K562 (cell line): ENCODE measurements at regions not wholly inside any gene's neighbourhood (a gene's known extent, or its start where the extent isn't known, plus 50 kb on each side); places are given as distances from the start of the nearest gene placed in this dataset.

ENCODE experiments used
- ATAC-seq: fragments of 200-7000 bp; cut with Tn5 transposase; 3 replicates; pipeline ENCODE4 v1.9.1; 2020; ENCODE audit warnings: moderate library complexity
- BruUV-seq: library from RNA; stranded (reverse); fragments of 400-500 nt; replicated peaks from 2 replicates; lab custom pipeline; 2021; lab: Mats Ljungman, UMichigan
- CTCF ChIA-PET: fragments of 300-600 bp; formaldehyde crosslinking; extraction: SDS; loops from one replicate; lab custom pipeline; 2021; ENCODE audit warnings: low intra/inter-chr PET ratio; lab: Yijun Ruan, JAX
- POLR2A ChIA-PET: fragments of 300-600, 350-650 bp; sonication (Branson Sonifier 250); formaldehyde crosslinking; extraction: SDS; loops from one replicate; lab custom pipeline; 2021; ENCODE audit warnings: antibody characterized with exemption, inconsistent platforms; lab: Yijun Ruan, JAX
- DNase-seq, 4 experiments: peaks; one replicate each; pipeline versions ENCODE4 v3.0.0 to v3.0.0-alpha.2; 2011 to 2018; ENCODE audit warnings: low spot score in 3 of 4, mixed read lengths in 3 of 4; ENCODE audit errors: extremely low read depth in 1 of 4
- FAIRE-seq: peaks from 2 replicates; lab custom pipeline; 2011; peaks lifted over from hg19 to GRCh38; lab: Jason Lieb, UNC
- H2AFZ ChIP-seq: 2 replicates; pipeline ENCODE4 v1.6.0; 2011; ENCODE audit warnings: low read depth, low read length, control low read depth, inconsistent platforms
- H3K27ac ChIP-seq: fragments of 200-600 bp; 3 replicates; pipeline ENCODE4 v1.8.0; 2011; ENCODE audit warnings: low read depth, mild to moderate bottlenecking, control low read depth, inconsistent platforms, low read length, moderate library complexity, mixed read lengths; ENCODE audit errors: extremely low read depth
- H3K27me3 ChIP-seq, 2 experiments: fragments of 300-600 bp in 1 of 2; 2 replicates in 1 of 2; 3 replicates in 1 of 2; pipeline versions ENCODE4 v1.6.0 to v1.8.0; 2011; ENCODE audit warnings: inconsistent platforms in 2 of 2, low read length in 2 of 2, mild to moderate bottlenecking in 1 of 2, mixed read lengths in 1 of 2, moderate library complexity in 1 of 2; ENCODE audit not compliant: control insufficient read depth in 2 of 2, insufficient read depth in 2 of 2
- H3K36me3 ChIP-seq: fragments of 300-600 bp; 3 replicates; pipeline ENCODE4 v1.8.0; 2011; ENCODE audit warnings: mild to moderate bottlenecking, low read length, inconsistent platforms; ENCODE audit not compliant: control insufficient read depth, insufficient read depth
- H3K4me1 ChIP-seq, 2 experiments: fragments of 200-600 bp in 1 of 2; replicated peaks in 1 of 2; 2 replicates in 1 of 2; 3 replicates in 1 of 2; pipeline versions ENCODE4 v1.5.1 to v1.8.0; 2011; ENCODE audit warnings: inconsistent platforms in 2 of 2, low read length in 2 of 2, mild to moderate bottlenecking in 1 of 2, mixed read lengths in 1 of 2, moderate library complexity in 1 of 2; ENCODE audit not compliant: control insufficient read depth in 2 of 2, insufficient read depth in 2 of 2
- H3K4me2 ChIP-seq: 2 replicates; pipeline ENCODE4 v1.6.1; 2011; ENCODE audit warnings: low read length, control low read depth, inconsistent platforms, mixed read lengths; ENCODE audit not compliant: insufficient read depth
- H3K4me3 ChIP-seq: fragments of 200-600 bp; sonication (generic), shearing (Covaris generic); 2 replicates; pipeline ENCODE4 v1.5.1; 2016; ENCODE audit warnings: control low read depth, inconsistent platforms
- H3K79me2 ChIP-seq: fragments of 200-600 bp; 3 replicates; pipeline ENCODE4 v1.8.0; 2011; ENCODE audit warnings: low read length, inconsistent platforms; ENCODE audit not compliant: control insufficient read depth, insufficient read depth
- H3K9ac ChIP-seq, 2 experiments: 2 replicates each; pipeline versions ENCODE4 v1.6.0 to v1.6.1; 2011; ENCODE audit warnings: low read depth in 2 of 2, low read length in 2 of 2, control low read depth in 1 of 2, inconsistent platforms in 1 of 2, mild to moderate bottlenecking in 1 of 2, mixed read lengths in 1 of 2; ENCODE audit not compliant: insufficient read depth in 1 of 2
- H3K9me1 ChIP-seq: one replicate; pipeline ENCODE4 v1.6.0; 2011; ENCODE audit warnings: inconsistent platforms, mild to moderate bottlenecking, low read length, moderate library complexity; ENCODE audit not compliant: control insufficient read depth, insufficient read depth
- H3K9me3 ChIP-seq: replicated peaks from 2 replicates; pipeline ENCODE4 v1.5.1; 2011; ENCODE audit warnings: low read depth, low read length, inconsistent platforms; ENCODE audit not compliant: control insufficient read depth, insufficient read depth
- H4K20me1 ChIP-seq: replicated peaks from 2 replicates; pipeline ENCODE4 v1.6.1; 2011; ENCODE audit warnings: low read length, inconsistent platforms, mixed read lengths; ENCODE audit not compliant: control insufficient read depth, insufficient read depth
- CREBBP ChIP-seq: IDR thresholded peaks from one replicate; pipeline ENCODE4 v1.6.1; 2012; ENCODE audit warnings: low read depth, mild to moderate bottlenecking, control low read depth, inconsistent platforms, low read length
- FOSL1 ChIP-seq: fragments of 200-800 bp; sonication (Bioruptor generic); conservative IDR thresholded peaks from 2 replicates; pipeline ENCODE4 v1.6.1; 2016; ENCODE audit warnings: missing genetic modification characterization, missing compliant biosample characterization
- GATAD2B ChIP-seq: fragments of 450-650 bp; IDR thresholded peaks from 2 replicates; pipeline ENCODE4 v1.6.1; 2017; ENCODE audit warnings: mild to moderate bottlenecking, borderline replicate concordance
- HMGXB4 ChIP-seq: sonication (generic); formaldehyde crosslinking; IDR thresholded peaks from 2 replicates; pipeline ENCODE4 v1.8.1; 2023; ENCODE audit warnings: mild to moderate bottlenecking, missing genetic modification reagents
- NFIX ChIP-seq: fragments of 250-450 bp; sonication (Bioruptor Pico); IDR thresholded peaks from 2 replicates; pipeline ENCODE4 v1.4.0; 2020; ENCODE audit warnings: low read depth, mild to moderate bottlenecking, moderate library complexity
- PHTF2 ChIP-seq: fragments of 250-450 bp; sonication (Bioruptor Pico); IDR thresholded peaks from 2 replicates; pipeline ENCODE4 v1.5.0; 2021; ENCODE audit warnings: mild to moderate bottlenecking
- POLR2H ChIP-seq: IDR thresholded peaks from 2 replicates; pipeline ENCODE4 v1.6.1; 2016; ENCODE audit warnings: missing genetic modification characterization, low read depth, mild to moderate bottlenecking, control low read depth, missing compliant biosample characterization, moderate library complexity
- THRA ChIP-seq: fragments of 450-650 bp; IDR thresholded peaks from 2 replicates; pipeline ENCODE4 v1.6.1; 2017; ENCODE audit warnings: mild to moderate bottlenecking, moderate library complexity
- ZBTB17 ChIP-seq: fragments of 450-650 bp; formaldehyde crosslinking; IDR thresholded peaks from 2 replicates; pipeline ENCODE4 v1.4.0; 2020; ENCODE audit warnings: mild to moderate bottlenecking
- ZNF507 ChIP-seq: conservative IDR thresholded peaks from 2 replicates; pipeline ENCODE4 v1.6.1; 2017; ENCODE audit warnings: missing genetic modification characterization, missing compliant biosample characterization
- ZSCAN32 ChIP-seq: fragments of 450-650 bp; formaldehyde crosslinking; IDR thresholded peaks from 2 replicates; pipeline ENCODE4 v1.4.0; 2020; ENCODE audit warnings: mild to moderate bottlenecking, moderate library complexity
- WGBS: fragments of 100-300 bp; shearing (Covaris generic); methylation state at CpG from one replicate; pipeline ENCODE4 v1.1.6; 2016; ENCODE audit warnings: low coverage, mixed read lengths; ENCODE audit not compliant: insufficient coverage; ENCODE audit errors: missing lambda C conversion rate; 5-methylcytosine and 5-hydroxymethylcytosine counted together
- in situ Hi-C: fragments of 300-500 bp; cut with MboI; formaldehyde crosslinking; loops from 4 replicates; pipeline ENCODE4 v1.15.0; 2018; ENCODE audit warnings: inconsistent platforms, mixed read lengths
- intact Hi-C: fragments of 100-400 bp; cut with micrococcal nuclease; formaldehyde crosslinking; loops from 2 replicates; pipeline ENCODE4 v1.14.2; 2022
- TF ChIP-seq, protein P1 (sequence below): fragments of 450-650 bp; formaldehyde crosslinking; IDR thresholded peaks from 2 replicates; pipeline ENCODE4 v1.4.0; 2020; ENCODE audit warnings: mild to moderate bottlenecking, mixed read lengths
- TF ChIP-seq, protein P2 (sequence below): sonication (generic); formaldehyde crosslinking; IDR thresholded peaks from 2 replicates; pipeline ENCODE4 v1.8.1; 2022; ENCODE audit warnings: missing genetic modification reagents
- TF ChIP-seq, protein P3 (sequence below), 3 experiments: fragments of 200-800 bp in 1 of 3; sonication (Bioruptor generic) in 1 of 3; sonication (generic) in 1 of 3; formaldehyde crosslinking in 1 of 3; IDR thresholded peaks; 2 replicates each; pipeline versions ENCODE4 v1.6.1 to v1.8.0; 2016 to 2022; ENCODE audit warnings: mild to moderate bottlenecking in 2 of 3, missing compliant biosample characterization in 2 of 3, missing genetic modification characterization in 2 of 3, missing genetic modification reagents in 1 of 3

GRCh38 chr4:134883831-134884449, 682.4 kb upstream of the PABPC4L start:
- H3K9me3 ChIP-seq, result no peaks in the 10 kb centered on the region
- no TSS peak for BruUV-seq
- no peak overlapping the region for H3K9ac ChIP-seq
- no peak for DNase-seq
- no peak overlapping the region for H3K4me2 ChIP-seq
- H2AFZ ChIP-seq, result no peak overlapping the region
- no peaks in the 10 kb centered on the region for H3K36me3 ChIP-seq
- no peaks in the 10 kb centered on the region for H4K20me1 ChIP-seq
- no peaks in the 10 kb centered on the region for H3K79me2 ChIP-seq
- no peaks in the 10 kb centered on the region for H3K9me1 ChIP-seq
- no peak for TF ChIP-seq FOSL1 (tag)
- TF ChIP-seq THRA, result no peak
- TF ChIP-seq NFIX, result no peak
- TF ChIP-seq ZSCAN32 (CRISPR knock-in tag), result no peak
- no peak for TF ChIP-seq ZBTB17 (CRISPR knock-in tag)
- no peak for TF ChIP-seq CREBBP
- TF ChIP-seq PHTF2, result no peak
- TF ChIP-seq, protein P1, sequence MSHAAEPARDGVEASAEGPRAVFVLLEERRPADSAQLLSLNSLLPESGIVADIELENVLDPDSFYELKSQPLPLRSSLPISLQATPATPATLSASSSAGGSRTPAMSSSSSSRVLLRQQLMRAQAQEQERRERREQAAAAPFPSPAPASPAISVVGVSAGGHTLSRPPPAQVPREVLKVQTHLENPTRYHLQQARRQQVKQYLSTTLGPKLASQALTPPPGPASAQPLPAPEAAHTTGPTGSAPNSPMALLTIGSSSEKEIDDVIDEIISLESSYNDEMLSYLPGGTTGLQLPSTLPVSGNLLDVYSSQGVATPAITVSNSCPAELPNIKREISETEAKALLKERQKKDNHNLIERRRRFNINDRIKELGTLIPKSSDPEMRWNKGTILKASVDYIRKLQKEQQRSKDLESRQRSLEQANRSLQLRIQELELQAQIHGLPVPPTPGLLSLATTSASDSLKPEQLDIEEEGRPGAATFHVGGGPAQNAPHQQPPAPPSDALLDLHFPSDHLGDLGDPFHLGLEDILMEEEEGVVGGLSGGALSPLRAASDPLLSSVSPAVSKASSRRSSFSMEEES (CRISPR knock-in tag), result no peak
- TF ChIP-seq, protein P2, sequence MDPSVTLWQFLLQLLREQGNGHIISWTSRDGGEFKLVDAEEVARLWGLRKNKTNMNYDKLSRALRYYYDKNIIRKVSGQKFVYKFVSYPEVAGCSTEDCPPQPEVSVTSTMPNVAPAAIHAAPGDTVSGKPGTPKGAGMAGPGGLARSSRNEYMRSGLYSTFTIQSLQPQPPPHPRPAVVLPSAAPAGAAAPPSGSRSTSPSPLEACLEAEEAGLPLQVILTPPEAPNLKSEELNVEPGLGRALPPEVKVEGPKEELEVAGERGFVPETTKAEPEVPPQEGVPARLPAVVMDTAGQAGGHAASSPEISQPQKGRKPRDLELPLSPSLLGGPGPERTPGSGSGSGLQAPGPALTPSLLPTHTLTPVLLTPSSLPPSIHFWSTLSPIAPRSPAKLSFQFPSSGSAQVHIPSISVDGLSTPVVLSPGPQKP, result no peak
- TF ChIP-seq POLR2H (tag), result no peak
- no peak for TF ChIP-seq ZNF507
- no peak for TF ChIP-seq HMGXB4 (CRISPR knock-in tag)
- TF ChIP-seq, protein P3, sequence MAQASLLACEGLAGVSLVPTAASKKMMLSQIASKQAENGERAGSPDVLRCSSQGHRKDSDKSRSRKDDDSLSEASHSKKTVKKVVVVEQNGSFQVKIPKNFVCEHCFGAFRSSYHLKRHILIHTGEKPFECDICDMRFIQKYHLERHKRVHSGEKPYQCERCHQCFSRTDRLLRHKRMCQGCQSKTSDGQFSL (CRISPR knock-in tag; IDR thresholded peaks at IDR 0.05), result no peak
- TF ChIP-seq, protein P3 (tag; IDR thresholded peaks at IDR 0.05), result no peak
- no peak for TF ChIP-seq GATAD2B
- H3K27me3 ChIP-seq, result no peaks in the 10 kb centered on the region
- H3K4me1 ChIP-seq, result no peaks in the 10 kb centered on the region
- CTCF ChIA-PET, result no interaction called here
- no peak for ATAC-seq
- intact Hi-C loops, result no loop called here
- in situ Hi-C loops, result no loop called here
- POLR2A ChIA-PET, result no interaction called here
- H3K4me3 ChIP-seq, result no peak overlapping the region
- no peak for FAIRE-seq
- H3K27ac ChIP-seq, result no peak overlapping the region
- 11% methylated on average over 1 of the region's 1 CpG for WGBS
